ENCODE measurements at regions not wholly inside any gene's neighbourhood (a gene's known extent, or its start where the extent isn't known, plus 50 kb on each side); places are given as distances from the start of the nearest gene placed in this dataset.

GRCh38 chr3:80592792-80593191 is 825.0 kb upstream of the ROBO1 start:
- BruUV-seq (replicated peaks) = no TSS peak
- DNase-seq (ENCODE audit: low read depth, low spot score) (no peak), ATAC-seq (no peak)
- TF ChIP-seq, protein P1, sequence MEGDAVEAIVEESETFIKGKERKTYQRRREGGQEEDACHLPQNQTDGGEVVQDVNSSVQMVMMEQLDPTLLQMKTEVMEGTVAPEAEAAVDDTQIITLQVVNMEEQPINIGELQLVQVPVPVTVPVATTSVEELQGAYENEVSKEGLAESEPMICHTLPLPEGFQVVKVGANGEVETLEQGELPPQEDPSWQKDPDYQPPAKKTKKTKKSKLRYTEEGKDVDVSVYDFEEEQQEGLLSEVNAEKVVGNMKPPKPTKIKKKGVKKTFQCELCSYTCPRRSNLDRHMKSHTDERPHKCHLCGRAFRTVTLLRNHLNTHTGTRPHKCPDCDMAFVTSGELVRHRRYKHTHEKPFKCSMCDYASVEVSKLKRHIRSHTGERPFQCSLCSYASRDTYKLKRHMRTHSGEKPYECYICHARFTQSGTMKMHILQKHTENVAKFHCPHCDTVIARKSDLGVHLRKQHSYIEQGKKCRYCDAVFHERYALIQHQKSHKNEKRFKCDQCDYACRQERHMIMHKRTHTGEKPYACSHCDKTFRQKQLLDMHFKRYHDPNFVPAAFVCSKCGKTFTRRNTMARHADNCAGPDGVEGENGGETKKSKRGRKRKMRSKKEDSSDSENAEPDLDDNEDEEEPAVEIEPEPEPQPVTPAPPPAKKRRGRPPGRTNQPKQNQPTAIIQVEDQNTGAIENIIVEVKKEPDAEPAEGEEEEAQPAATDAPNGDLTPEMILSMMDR (IDR thresholded peaks at IDR 0.05) = no peak
- TF ChIP-seq TCF7L2 (IDR thresholded peaks at IDR 0.05; ENCODE audit: low read depth, low read length) (no peak), POLR2AphosphoS5 (IDR thresholded peaks at IDR 0.05; ENCODE audit: low read depth, low read length) (no peak), SIN3A (IDR thresholded peaks at IDR 0.05; ENCODE audit: borderline replicate concordance, insufficient read depth, low read depth, low read length) (no peak)
- TF ChIP-seq, protein P2, sequence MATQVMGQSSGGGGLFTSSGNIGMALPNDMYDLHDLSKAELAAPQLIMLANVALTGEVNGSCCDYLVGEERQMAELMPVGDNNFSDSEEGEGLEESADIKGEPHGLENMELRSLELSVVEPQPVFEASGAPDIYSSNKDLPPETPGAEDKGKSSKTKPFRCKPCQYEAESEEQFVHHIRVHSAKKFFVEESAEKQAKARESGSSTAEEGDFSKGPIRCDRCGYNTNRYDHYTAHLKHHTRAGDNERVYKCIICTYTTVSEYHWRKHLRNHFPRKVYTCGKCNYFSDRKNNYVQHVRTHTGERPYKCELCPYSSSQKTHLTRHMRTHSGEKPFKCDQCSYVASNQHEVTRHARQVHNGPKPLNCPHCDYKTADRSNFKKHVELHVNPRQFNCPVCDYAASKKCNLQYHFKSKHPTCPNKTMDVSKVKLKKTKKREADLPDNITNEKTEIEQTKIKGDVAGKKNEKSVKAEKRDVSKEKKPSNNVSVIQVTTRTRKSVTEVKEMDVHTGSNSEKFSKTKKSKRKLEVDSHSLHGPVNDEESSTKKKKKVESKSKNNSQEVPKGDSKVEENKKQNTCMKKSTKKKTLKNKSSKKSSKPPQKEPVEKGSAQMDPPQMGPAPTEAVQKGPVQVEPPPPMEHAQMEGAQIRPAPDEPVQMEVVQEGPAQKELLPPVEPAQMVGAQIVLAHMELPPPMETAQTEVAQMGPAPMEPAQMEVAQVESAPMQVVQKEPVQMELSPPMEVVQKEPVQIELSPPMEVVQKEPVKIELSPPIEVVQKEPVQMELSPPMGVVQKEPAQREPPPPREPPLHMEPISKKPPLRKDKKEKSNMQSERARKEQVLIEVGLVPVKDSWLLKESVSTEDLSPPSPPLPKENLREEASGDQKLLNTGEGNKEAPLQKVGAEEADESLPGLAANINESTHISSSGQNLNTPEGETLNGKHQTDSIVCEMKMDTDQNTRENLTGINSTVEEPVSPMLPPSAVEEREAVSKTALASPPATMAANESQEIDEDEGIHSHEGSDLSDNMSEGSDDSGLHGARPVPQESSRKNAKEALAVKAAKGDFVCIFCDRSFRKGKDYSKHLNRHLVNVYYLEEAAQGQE (IDR thresholded peaks at IDR 0.05; ENCODE audit: insufficient read depth in 1 of 2, low read depth in 2 of 2, low read length in 1 of 2) = no peak
- no peaks in the 10 kb centered on the region for H3K27me3 ChIP-seq (ENCODE audit: control insufficient read depth, insufficient read depth, low read length)
- no peak overlapping the region for H3K4me3 ChIP-seq (ENCODE audit: low read depth in 2 of 2, low read length in 2 of 2)
- H3K4me1 ChIP-seq (ENCODE audit: control insufficient read depth, insufficient read depth, low read length) = no peaks in the 10 kb centered on the region
- ChIA-PET CTCF (no interaction called here), POLR2A (no interaction called here)
- in situ Hi-C loops (cut with HindIII; ENCODE audit: low pct_unique_long_range_greater_than_20kb, low sequenced_read_pairs) (no loop called here), intact Hi-C loops (cut with micrococcal nuclease; ENCODE audit: unreplicated experiment) (no loop called here)
- H3K27ac ChIP-seq (ENCODE audit: low read length) = no peak overlapping the region
- H3K36me3 ChIP-seq (ENCODE audit: control insufficient read depth, insufficient read depth, low read length) = no peaks in the 10 kb centered on the region
- no peaks in the 10 kb centered on the region for H3K9me3 ChIP-seq (ENCODE audit: control insufficient read depth, insufficient read depth, low read depth, low read length)

DNA sequence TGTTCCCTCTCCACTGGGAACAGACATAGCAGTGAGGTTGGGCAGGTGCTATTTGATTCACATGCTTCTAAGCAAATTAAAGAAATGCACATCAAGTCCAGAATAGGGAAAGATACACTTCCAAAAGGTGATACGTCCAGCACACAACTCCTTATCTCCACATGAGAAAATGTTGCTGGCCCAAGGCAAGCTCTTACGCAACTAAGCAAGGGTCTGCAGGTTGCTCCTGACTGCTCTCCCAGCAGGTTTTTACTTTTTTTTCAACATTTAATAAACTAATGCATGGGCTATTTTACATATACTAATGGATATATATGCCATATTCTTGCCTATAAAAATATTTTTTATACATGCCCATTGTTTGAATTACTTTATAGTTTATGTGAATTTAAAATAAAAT is 818.5 kb upstream of the ROBO1 start:
- in situ Hi-C loops (cut with HindIII; ENCODE audit: low pct_unique_long_range_greater_than_20kb, low sequenced_read_pairs) = no loop called here
- Histone ChIP-seq H3K9me3 (ENCODE audit: control insufficient read depth, insufficient read depth, low read depth, low read length) (no peaks in the 10 kb centered on the region), H3K27me3 (ENCODE audit: control insufficient read depth, insufficient read depth, low read length) (no peaks in the 10 kb centered on the region), H3K27ac (ENCODE audit: low read length) (no peak overlapping the region), H3K4me1 (ENCODE audit: control insufficient read depth, insufficient read depth, low read length) (no peaks in the 10 kb centered on the region), H3K4me3 (ENCODE audit: low read depth in 2 of 2, low read length in 2 of 2) (no peak overlapping the region), H3K36me3 (ENCODE audit: control insufficient read depth, insufficient read depth, low read length) (no peaks in the 10 kb centered on the region)
- no peak for ATAC-seq
- intact Hi-C loops (cut with micrococcal nuclease; ENCODE audit: unreplicated experiment) = no loop called here
- CTCF ChIA-PET = no interaction called here
- TF ChIP-seq SIN3A (IDR thresholded peaks at IDR 0.05; ENCODE audit: borderline replicate concordance, insufficient read depth, low read depth, low read length) = no peak
- no peak for TF ChIP-seq POLR2AphosphoS5 (IDR thresholded peaks at IDR 0.05; ENCODE audit: low read depth, low read length)
- TF ChIP-seq, protein P2 (IDR thresholded peaks at IDR 0.05; ENCODE audit: insufficient read depth in 1 of 2, low read depth in 2 of 2, low read length in 1 of 2) = no peak
- no peak for TF ChIP-seq TCF7L2 (IDR thresholded peaks at IDR 0.05; ENCODE audit: low read depth, low read length)
- TF ChIP-seq, protein P1 (IDR thresholded peaks at IDR 0.05) = no peak
- DNase-seq (ENCODE audit: low read depth, low spot score) = no peak
- POLR2A ChIA-PET = no interaction called here
- BruUV-seq (replicated peaks) = no TSS peak

All from Panc1 (cell line).